Lower leg skin (tissue), 4 donors: ENCODE measurements at regions not wholly inside any gene's neighbourhood (a gene's known extent, or its start where the extent isn't known, plus 50 kb on each side); places are given as distances from the start of the nearest gene placed in this dataset.

Source experiments
- DNase-seq, 2 donors: peaks; one replicate each; pipeline ENCODE4 v3.0.0-alpha.2; 2019; ENCODE audit warnings: low spot score in 2 of 2
- H3K4me3 ChIP-seq: fragments of 200-600 bp; sonication (generic); 2 replicates; pipeline ENCODE4 v1.5.1; 2017; ENCODE audit warnings: mild to moderate bottlenecking, low read depth; ENCODE audit not compliant: poor library complexity, severe bottlenecking
- CTCF ChIP-seq, 3 donors: fragments of 450-650 bp; IDR thresholded peaks; one replicate each; pipeline ENCODE4 v1.5.1; 2016; ENCODE audit warnings: antibody characterized with exemption in 3 of 3, mild to moderate bottlenecking in 3 of 3, moderate library complexity in 2 of 3
- POLR2A ChIP-seq, 2 donors: fragments of 450-650 bp; IDR thresholded peaks; one replicate each; pipeline ENCODE4 v1.6.1; 2016 to 2017; ENCODE audit warnings: antibody characterized with exemption in 2 of 2, mild to moderate bottlenecking in 1 of 2, moderate library complexity in 1 of 2
- WGBS, 2 donors: methylation state at CpG; one replicate each; pipeline ENCODE4 v1.1.5; 2018; 5-methylcytosine and 5-hydroxymethylcytosine counted together
- intact Hi-C: fragments of 100-400 bp; cut with DNase I; formaldehyde crosslinking; loops from one replicate; pipeline ENCODE4 v1.15.0; 2023; ENCODE audit warnings: low total_unique reads

GRCh38 chr12:68450947-68451260, 118.7 kb upstream of the MDM1 start:
- intact Hi-C loops = no loop called here
- no peak for DNase-seq
- TF ChIP-seq CTCF (IDR thresholded peaks at IDR 0.05) (no peak), POLR2A (IDR thresholded peaks at IDR 0.05) (no peak)
- no peak overlapping the region for H3K4me3 ChIP-seq
- WGBS, 2 donors = 34 to 56% methylated on average over 3 of the region's 3 CpGs

GRCh38 chr12:68451261-68452077, 119.3 kb upstream of the MDM1 start:
- DNase-seq = peak in 1 of 2 donors; percentile 34
- intact Hi-C loops = no loop called here
- no peak overlapping the region for H3K4me3 ChIP-seq
- WGBS, 2 donors = 10 to 13% methylated on average over 6 of the region's 6 CpGs
- TF ChIP-seq CTCF (IDR thresholded peaks at IDR 0.05) (no peak), POLR2A (IDR thresholded peaks at IDR 0.05) (no peak)

- intact Hi-C loops = no loop called here
- WGBS, 2 donors = 13 to 16% methylated on average over 3 of the region's 3 CpGs
- H3K4me3 ChIP-seq = no peak overlapping the region
- TF ChIP-seq CTCF (IDR thresholded peaks at IDR 0.05) = no peak
- DNase-seq = no peak
These were observed 120.0 kb upstream of the MDM1 start for GRCh38 chr12:68452078-68452715.

- WGBS, 2 donors = 67 to 75% methylated on average over 3 of the region's 3 CpGs
- no peak for DNase-seq
- H3K4me3 ChIP-seq = no peak overlapping the region
- intact Hi-C loops = no loop called here
- no peak for TF ChIP-seq POLR2A (IDR thresholded peaks at IDR 0.05)
- TF ChIP-seq CTCF (IDR thresholded peaks at IDR 0.05) = no peak
These were observed 121.1 kb upstream of the MDM1 start for GRCh38 chr12:68453278-68453677.

GRCh38 chr12:68453876-68454275, 121.7 kb upstream of the MDM1 start:
- intact Hi-C loops = no loop called here
- no peak for TF ChIP-seq POLR2A (IDR thresholded peaks at IDR 0.05)
- TF ChIP-seq CTCF (IDR thresholded peaks at IDR 0.05) = no peak
- no peak for DNase-seq
- WGBS, 2 donors = 76% methylated on average over 5 of the region's 5 CpGs
- H3K4me3 ChIP-seq = no peak overlapping the region
